HUES6 (cell line): ENCODE measurements at regions not wholly inside any gene's neighbourhood (a gene's known extent, or its start where the extent isn't known, plus 50 kb on each side); places are given as distances from the start of the nearest gene placed in this dataset.

Experiments used
- H3K27ac ChIP-seq: 2 replicates; pipeline ENCODE4 v1.7.0; 2013; ENCODE audit warnings: low read depth, mild to moderate bottlenecking, low read length, inconsistent platforms
- H3K27me3 ChIP-seq: 2 replicates; pipeline ENCODE4 v1.6.1; 2013; ENCODE audit warnings: low read length; ENCODE audit not compliant: control insufficient read depth, insufficient read depth
- H3K36me3 ChIP-seq: 2 replicates; pipeline ENCODE4 v1.6.1; 2013; ENCODE audit warnings: low read length; ENCODE audit not compliant: control insufficient read depth, insufficient read depth
- H3K4me1 ChIP-seq: 2 replicates; pipeline ENCODE4 v1.6.1; 2013; ENCODE audit warnings: low read length; ENCODE audit not compliant: control insufficient read depth, insufficient read depth
- H3K4me3 ChIP-seq: 2 replicates; pipeline ENCODE4 v1.5.1; 2013; ENCODE audit warnings: low read depth, low read length
- H3K9ac ChIP-seq: one replicate; pipeline ENCODE4 v1.6.1; 2013; ENCODE audit warnings: mild to moderate bottlenecking, low read length
- H3K9me3 ChIP-seq: 2 replicates; pipeline ENCODE4 v1.6.1; 2013; ENCODE audit warnings: low read depth, low read length; ENCODE audit not compliant: control insufficient read depth, insufficient read depth

DNA sequence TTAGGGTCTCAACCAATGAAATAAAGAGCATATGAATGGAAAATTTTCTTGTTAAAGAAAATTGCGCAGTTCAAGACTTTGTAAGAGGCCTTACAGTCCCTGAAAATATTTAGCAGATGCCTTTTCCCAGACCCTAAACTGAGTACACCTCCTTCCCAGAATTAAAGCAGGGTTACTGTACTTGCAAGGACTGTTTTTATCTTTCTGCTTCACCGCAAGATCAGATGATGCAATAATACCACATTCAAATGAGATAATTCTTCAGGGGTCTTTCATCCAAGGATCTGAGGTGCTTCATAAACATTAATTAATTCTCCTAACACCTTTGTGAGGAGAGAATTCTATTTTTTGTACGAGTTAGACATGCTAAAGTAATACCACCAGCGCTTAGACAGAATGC, 1071.8 kb upstream of the PIK3C3 start:
- Histone ChIP-seq H3K9me3 (no peaks in the 10 kb centered on the region), H3K4me1 (no peaks in the 10 kb centered on the region; the same call in 1 of the 2 replicates), H3K4me3 (no peak overlapping the region)

GRCh38 chr18:40882468-40882867, 1072.6 kb upstream of the PIK3C3 start:
- no peak overlapping the region for H3K9ac ChIP-seq
- H3K36me3 ChIP-seq, result no peaks in the 10 kb centered on the region
- H3K4me1 ChIP-seq, result no peaks in the 10 kb centered on the region; the same call in 1 of the 2 replicates
- no peak overlapping the region for H3K27ac ChIP-seq
- H3K4me3 ChIP-seq, result no peak overlapping the region
- H3K9me3 ChIP-seq, result no peaks in the 10 kb centered on the region
- no peaks in the 10 kb centered on the region for H3K27me3 ChIP-seq

More for the DNA sequence above, 1071.8 kb upstream of the PIK3C3 start:
- Histone ChIP-seq H3K36me3 (no peaks in the 10 kb centered on the region), H3K9ac (no peak overlapping the region), H3K27me3 (no peaks in the 10 kb centered on the region), H3K27ac (no peak overlapping the region)

DNA sequence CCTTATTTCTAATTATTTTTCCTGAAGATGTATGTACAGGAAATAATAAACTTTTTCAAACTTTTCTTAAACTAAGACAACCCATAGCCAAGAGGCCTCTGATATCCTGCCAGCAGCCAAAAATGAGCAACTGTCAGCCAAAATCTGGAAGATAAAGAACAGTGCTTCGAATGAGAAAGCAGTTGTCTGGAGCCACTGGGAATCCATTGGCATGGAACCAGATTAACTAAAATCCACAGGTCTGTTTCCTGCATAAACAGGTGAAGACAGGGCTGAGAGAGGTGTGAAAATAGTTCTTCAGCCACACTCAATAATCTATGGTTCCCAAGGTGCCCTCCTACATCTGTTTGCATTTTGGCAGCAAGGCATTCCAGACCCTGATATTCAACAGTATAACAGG, 1076.7 kb upstream of the PIK3C3 start:
- no peak overlapping the region for H3K9ac ChIP-seq
- no peak overlapping the region for H3K4me3 ChIP-seq
- no peaks in the 10 kb centered on the region for H3K27me3 ChIP-seq
- H3K9me3 ChIP-seq, result no peaks in the 10 kb centered on the region
- H3K4me1 ChIP-seq, result peaks cover 6% of the 10 kb centered on the region; the same call in 1 of the 2 replicates
- H3K27ac ChIP-seq, result no peak overlapping the region
- H3K36me3 ChIP-seq, result no peaks in the 10 kb centered on the region

DNA sequence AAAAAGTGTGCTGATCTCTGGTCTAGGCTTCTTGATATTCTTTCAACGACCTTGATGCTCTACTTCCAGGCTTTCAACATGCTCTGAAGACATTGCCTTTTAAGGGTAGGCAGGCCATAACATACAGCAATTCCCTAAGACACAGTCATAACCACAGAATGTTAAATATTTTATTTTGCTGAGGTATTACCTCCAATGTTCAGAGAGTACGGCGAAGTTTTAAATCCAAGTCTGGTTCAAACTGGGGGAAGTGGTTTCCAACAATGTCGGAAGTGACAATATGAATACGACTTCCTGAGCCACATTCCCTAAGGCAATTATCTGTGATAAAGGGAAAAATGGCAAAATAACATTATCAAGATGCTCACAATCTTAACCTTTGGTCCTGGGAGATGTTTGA, 1077.9 kb upstream of the PIK3C3 start:
- no peak overlapping the region for H3K27ac ChIP-seq
- H3K9ac ChIP-seq, result no peak overlapping the region
- peaks cover 6% of the 10 kb centered on the region; the same call in 1 of the 2 replicates for H3K4me1 ChIP-seq
- no peaks in the 10 kb centered on the region for H3K9me3 ChIP-seq
- H3K36me3 ChIP-seq, result no peaks in the 10 kb centered on the region
- no peaks in the 10 kb centered on the region for H3K27me3 ChIP-seq
- no peak overlapping the region for H3K4me3 ChIP-seq

GRCh38 chr18:40875101-40875615, 1079.9 kb upstream of the PIK3C3 start:
- no peaks in the 10 kb centered on the region for H3K36me3 ChIP-seq
- H3K27ac ChIP-seq, result no peak overlapping the region
- H3K27me3 ChIP-seq, result no peaks in the 10 kb centered on the region
- H3K4me3 ChIP-seq, result no peak overlapping the region
- H3K9ac ChIP-seq, result no peak overlapping the region
- H3K4me1 ChIP-seq, result peaks cover 6% of the 10 kb centered on the region; the same call in 1 of the 2 replicates
- no peaks in the 10 kb centered on the region for H3K9me3 ChIP-seq

GRCh38 chr18:40874233-40874632, 1080.8 kb upstream of the PIK3C3 start:
- Histone ChIP-seq H3K27ac (no peak overlapping the region), H3K27me3 (no peaks in the 10 kb centered on the region), H3K4me1 (peaks cover 6% of the 10 kb centered on the region; the same call in 1 of the 2 replicates), H3K9me3 (no peaks in the 10 kb centered on the region), H3K36me3 (no peaks in the 10 kb centered on the region), H3K4me3 (no peak overlapping the region), H3K9ac (no peak overlapping the region)

- Histone ChIP-seq H3K36me3 (no peaks in the 10 kb centered on the region), H3K27ac (no peak overlapping the region), H3K27me3 (no peaks in the 10 kb centered on the region), H3K4me1 (no peaks in the 10 kb centered on the region), H3K9me3 (no peaks in the 10 kb centered on the region; the same call in 1 of the 2 replicates), H3K4me3 (no peak overlapping the region), H3K9ac (no peak overlapping the region)
Measured at GRCh38 chr18:40868110-40868858, 1086.8 kb upstream of the PIK3C3 start.

DNA sequence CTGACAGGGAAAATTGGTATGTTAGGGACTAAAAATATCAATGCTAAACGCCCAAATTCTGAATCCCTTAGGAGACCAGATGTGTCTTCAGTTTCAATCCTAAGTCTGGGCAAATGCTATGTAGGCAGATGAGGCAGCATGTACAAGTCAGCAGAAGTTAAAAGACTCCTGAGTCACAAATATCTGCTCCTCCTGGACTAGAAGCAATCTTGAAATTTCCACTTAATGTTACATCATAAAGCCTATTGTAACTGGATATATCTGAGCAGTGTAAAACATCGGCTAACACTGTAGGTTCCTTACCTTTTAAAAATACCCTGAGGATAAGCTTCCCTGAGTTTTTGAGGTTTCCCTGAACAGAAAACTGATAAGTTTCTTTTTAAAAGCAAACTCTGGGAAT, 1087.6 kb upstream of the PIK3C3 start:
- H3K36me3 ChIP-seq, result no peaks in the 10 kb centered on the region
- H3K9ac ChIP-seq, result no peak overlapping the region
- H3K27ac ChIP-seq, result no peak overlapping the region
- no peaks in the 10 kb centered on the region; the same call in 1 of the 2 replicates for H3K9me3 ChIP-seq
- no peaks in the 10 kb centered on the region for H3K27me3 ChIP-seq
- no peak overlapping the region for H3K4me3 ChIP-seq
- no peaks in the 10 kb centered on the region for H3K4me1 ChIP-seq

- no peaks in the 10 kb centered on the region for H3K4me1 ChIP-seq
- H3K27me3 ChIP-seq, result no peaks in the 10 kb centered on the region
- H3K36me3 ChIP-seq, result no peaks in the 10 kb centered on the region
- no peak overlapping the region for H3K27ac ChIP-seq
- H3K4me3 ChIP-seq, result no peak overlapping the region
- no peak overlapping the region for H3K9ac ChIP-seq
- H3K9me3 ChIP-seq, result no peaks in the 10 kb centered on the region; the same call in 1 of the 2 replicates
Measured at GRCh38 chr18:40866968-40867367, 1088.1 kb upstream of the PIK3C3 start.

DNA sequence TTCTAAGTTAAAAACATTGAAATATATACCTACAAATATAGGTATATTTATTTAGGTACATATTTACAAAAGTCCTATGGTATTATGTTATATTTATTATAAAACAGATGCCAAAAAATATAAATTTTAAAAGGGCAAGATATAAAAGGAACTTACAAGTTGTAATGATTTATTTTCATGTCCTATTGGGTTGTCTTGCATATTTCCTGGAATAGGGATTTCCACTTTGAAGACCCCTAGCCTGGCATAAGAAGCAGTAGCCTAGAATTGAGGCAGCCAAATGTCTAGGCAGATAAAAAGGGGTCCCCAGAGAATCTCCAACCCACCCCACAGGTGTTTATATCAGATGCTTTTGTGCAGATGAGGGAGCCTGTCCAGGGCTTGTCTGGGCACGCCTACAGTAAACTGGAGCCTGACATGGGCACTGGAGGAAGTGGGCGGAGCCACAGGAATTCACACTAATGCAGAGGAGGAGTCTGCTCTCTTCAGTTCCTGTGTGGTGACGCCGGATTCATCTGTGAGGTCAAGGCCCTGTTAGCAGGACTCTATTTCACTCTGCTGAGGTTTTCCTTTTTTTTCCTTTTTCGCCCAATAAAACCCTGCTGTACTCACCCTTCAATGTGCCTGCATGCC, 1088.9 kb upstream of the PIK3C3 start:
- Histone ChIP-seq H3K27ac (no peak overlapping the region), H3K36me3 (no peaks in the 10 kb centered on the region), H3K4me1 (no peaks in the 10 kb centered on the region), H3K4me3 (no peak overlapping the region), H3K9ac (no peak overlapping the region), H3K27me3 (no peaks in the 10 kb centered on the region), H3K9me3 (no peaks in the 10 kb centered on the region; the same call in 1 of the 2 replicates)

- no peak overlapping the region for H3K27ac ChIP-seq
- H3K36me3 ChIP-seq, result no peaks in the 10 kb centered on the region
- H3K4me3 ChIP-seq, result no peak overlapping the region
- no peaks in the 10 kb centered on the region for H3K27me3 ChIP-seq
- no peaks in the 10 kb centered on the region for H3K4me1 ChIP-seq
- no peaks in the 10 kb centered on the region; the same call in 1 of the 2 replicates for H3K9me3 ChIP-seq
- H3K9ac ChIP-seq, result no peak overlapping the region
Measured at GRCh38 chr18:40864846-40865245, 1090.2 kb upstream of the PIK3C3 start.
